ENCODE measurements at regions not wholly inside any gene's neighbourhood (a gene's known extent, or its start where the extent isn't known, plus 50 kb on each side); places are given as distances from the start of the nearest gene placed in this dataset.

GRCh38 chr20:43863821-43864544 lies 50.7 kb upstream of the TOX2 start:
- no peak for DNase-seq

GRCh38 chr20:43863330-43863729 lies 51.3 kb upstream of the TOX2 start:
- no peak for DNase-seq

GRCh38 chr20:43862438-43862837 lies 52.2 kb upstream of the TOX2 start:
- no peak for DNase-seq

GRCh38 chr20:43859994-43860393 lies 54.7 kb upstream of the TOX2 start:
- DNase-seq, result no peak

GRCh38 chr20:43857932-43858331 lies 56.7 kb upstream of the TOX2 start:
- no peak for DNase-seq

- DNase-seq, result no peak
Measured at GRCh38 chr20:43857127-43857526, 57.5 kb upstream of the TOX2 start.

- no peak for DNase-seq
Measured at GRCh38 chr20:43855803-43856202, 58.8 kb upstream of the TOX2 start.

- DNase-seq, result no peak
Measured at GRCh38 chr20:43853918-43854317, 60.7 kb upstream of the TOX2 start.

GRCh38 chr20:43853174-43853803 lies 61.4 kb upstream of the TOX2 start:
- no peak for DNase-seq

GRCh38 chr20:43849496-43850186 lies 65.0 kb upstream of the TOX2 start:
- DNase-seq, result no peak

- no peak for DNase-seq
Measured at GRCh38 chr20:43846516-43846905, 68.1 kb upstream of the TOX2 start.

GRCh38 chr20:43844778-43845614 lies 69.7 kb upstream of the TOX2 start:
- DNase-seq, result no peak

- DNase-seq, result no peak
Measured at GRCh38 chr20:43843965-43844660, 70.5 kb upstream of the TOX2 start.

- no peak for DNase-seq
Measured at GRCh38 chr20:43843096-43843964, 71.3 kb upstream of the TOX2 start.

- DNase-seq, result no peak
Measured at GRCh38 chr20:43842126-43843020, 72.3 kb upstream of the TOX2 start.

- DNase-seq, result peak; percentile 43 to 54
Measured at GRCh38 chr20:43840382-43841070, 74.1 kb upstream of the TOX2 start.

GRCh38 chr20:43839793-43840199 lies 74.9 kb upstream of the TOX2 start:
- DNase-seq, result no peak

- DNase-seq, result peak in 1 of 2 experiments; percentile 16
Measured at GRCh38 chr20:43838703-43839060, 76.0 kb upstream of the TOX2 start.

- no peak for DNase-seq
Measured at GRCh38 chr20:43837856-43838702, 76.6 kb upstream of the TOX2 start.
